Erythroblast (primary cell): ENCODE measurements at regions not wholly inside any gene's neighbourhood (a gene's known extent, or its start where the extent isn't known, plus 50 kb on each side); places are given as distances from the start of the nearest gene placed in this dataset.

Source experiments
- GATA1 ChIP-seq: IDR thresholded peaks from 2 replicates; pipeline ENCODE4 v1.6.1; 2011; ENCODE audit warnings: low read depth, mild to moderate bottlenecking, control low read depth, low read length, moderate library complexity
- POLR2A ChIP-seq: IDR thresholded peaks from 2 replicates; pipeline ENCODE4 v1.6.1; 2011; ENCODE audit warnings: mild to moderate bottlenecking, low read length

DNA sequence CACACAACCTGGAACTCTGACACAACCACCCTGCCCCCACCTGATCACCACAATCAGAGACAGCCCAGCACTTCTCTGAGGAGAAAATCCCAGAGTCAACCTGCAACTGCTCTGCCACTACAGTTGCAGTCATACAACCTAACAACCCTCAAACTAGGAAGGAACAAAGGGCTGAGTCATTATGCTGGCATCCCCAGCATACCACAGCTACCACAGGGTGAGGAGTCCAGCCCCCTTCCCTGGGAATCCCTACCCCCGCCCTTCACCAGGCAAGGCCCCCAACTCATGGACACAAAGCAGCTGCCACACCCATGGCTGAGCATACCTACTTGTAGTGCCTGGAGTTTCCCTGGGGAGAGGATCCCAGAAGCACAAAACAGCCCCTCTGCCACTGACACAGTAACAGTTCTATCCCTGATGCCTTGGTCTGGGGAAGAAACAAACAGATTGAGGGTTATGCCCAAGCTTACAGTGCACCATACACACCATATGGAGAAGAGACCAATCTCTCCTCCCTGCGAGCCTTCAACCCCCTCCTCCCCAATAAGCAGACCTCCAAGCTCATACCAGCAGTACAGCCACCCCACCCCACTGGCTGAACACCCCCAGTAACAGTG is 68.5 kb upstream of the C11orf58 start:
- no peak for TF ChIP-seq POLR2A
- no peak for TF ChIP-seq GATA1
